GM12872 (cell line): ENCODE measurements at regions not wholly inside any gene's neighbourhood (a gene's known extent, or its start where the extent isn't known, plus 50 kb on each side); places are given as distances from the start of the nearest gene placed in this dataset.

Source experiments
- CTCF ChIP-seq: IDR thresholded peaks from 3 replicates; pipeline ENCODE4 v1.5.1; 2011; ENCODE audit warnings: low read depth, mild to moderate bottlenecking, low read length, moderate library complexity; ENCODE audit not compliant: insufficient read depth

GRCh38 chr12:92421042-92421441, 275.4 kb upstream of the BTG1 start:
- TF ChIP-seq CTCF = no peak

GRCh38 chr12:92419201-92419600, 273.6 kb upstream of the BTG1 start:
- TF ChIP-seq CTCF = no peak

- TF ChIP-seq CTCF = no peak
Observed at GRCh38 chr12:92418381-92418780, 272.7 kb upstream of the BTG1 start.

GRCh38 chr12:92417373-92417772, 271.7 kb upstream of the BTG1 start:
- no peak for TF ChIP-seq CTCF

GRCh38 chr12:92416385-92416812, 270.8 kb upstream of the BTG1 start:
- TF ChIP-seq CTCF = no peak

GRCh38 chr12:92414170-92415070, 268.8 kb upstream of the BTG1 start:
- TF ChIP-seq CTCF = no peak

GRCh38 chr12:92413286-92413685, 267.6 kb upstream of the BTG1 start:
- TF ChIP-seq CTCF = no peak
